CD4-positive, alpha-beta T cell treated with Interleukin-15 for 4 hours (primary cell): ENCODE measurements at regions not wholly inside any gene's neighbourhood (a gene's known extent, or its start where the extent isn't known, plus 50 kb on each side); places are given as distances from the start of the nearest gene placed in this dataset.

Experiments used
- DNase-seq: peaks from one replicate; pipeline ENCODE4 v3.0.0-alpha.2; 2020; ENCODE audit warnings: low spot score

DNA sequence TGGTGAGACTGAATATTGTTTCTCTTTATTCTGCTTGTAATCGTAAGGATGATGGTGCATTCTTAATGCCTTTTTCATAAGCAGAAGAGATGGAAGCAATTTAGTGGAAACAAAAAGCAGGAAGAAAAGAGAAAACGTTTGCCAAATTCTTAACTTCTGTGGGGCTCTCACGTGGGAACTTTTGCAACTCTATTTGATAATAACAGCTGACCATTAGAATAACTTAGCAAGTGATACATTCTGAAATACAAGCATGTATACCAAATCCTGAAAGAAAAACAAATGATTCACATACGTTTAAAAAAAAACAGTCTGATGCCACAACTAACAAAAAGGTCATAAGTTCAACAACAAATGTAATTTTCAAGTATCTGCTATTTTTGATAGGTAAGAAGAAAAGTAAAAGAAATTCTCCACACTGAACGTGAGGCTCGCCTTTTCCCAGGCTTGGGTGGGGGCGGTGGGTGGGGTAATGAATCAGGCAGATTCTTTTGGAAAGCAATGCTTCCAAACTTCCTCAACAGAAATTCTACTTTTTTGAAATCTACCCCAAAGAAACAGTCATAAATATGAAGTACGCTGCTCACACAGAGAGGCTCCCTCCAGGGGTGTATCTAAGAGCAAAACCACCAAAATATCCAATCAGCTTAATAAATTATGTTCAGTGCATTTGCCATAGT is 446.2 kb upstream of the MGMT start:
- no peak for DNase-seq

DNA sequence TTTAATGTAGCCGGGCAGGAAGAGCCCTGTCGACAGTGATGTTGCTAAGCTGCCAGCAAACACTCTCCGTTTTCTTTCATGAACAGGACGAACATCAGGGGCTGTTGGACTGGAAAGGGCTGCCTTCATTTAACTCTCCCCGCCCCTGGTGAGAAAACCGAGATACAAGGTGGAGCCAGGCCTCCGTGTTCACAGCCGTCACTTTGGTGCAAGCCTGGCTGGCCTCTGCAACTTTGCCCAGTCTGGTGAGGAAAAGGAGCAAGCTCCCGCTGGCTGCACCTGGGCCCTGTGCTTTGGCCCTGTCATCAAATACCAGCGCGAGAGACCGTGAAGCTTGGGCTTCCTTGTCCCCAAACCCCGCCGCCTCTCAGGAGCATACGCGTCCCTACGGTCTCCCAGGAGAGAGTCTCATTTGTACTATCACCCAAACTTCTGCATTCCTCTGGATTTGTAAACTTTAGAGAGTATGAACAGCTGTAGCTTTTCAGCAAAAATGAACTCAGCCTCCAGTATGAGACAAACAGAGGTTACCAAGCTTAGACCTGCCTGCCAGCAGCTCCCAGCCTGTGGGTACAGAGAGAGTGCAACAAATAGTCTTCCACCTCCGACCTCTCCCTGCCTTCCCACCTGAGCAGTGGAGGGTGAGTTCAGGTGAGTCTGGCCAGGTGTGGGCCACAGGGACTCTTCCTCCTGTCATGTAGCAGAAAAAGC is 445.3 kb upstream of the MGMT start:
- no peak for DNase-seq

GRCh38 chr10:129023082-129023481 is 444.0 kb upstream of the MGMT start:
- DNase-seq, result no peak

- DNase-seq, result no peak
Observed at GRCh38 chr10:129024046-129024445, 443.0 kb upstream of the MGMT start.

DNA sequence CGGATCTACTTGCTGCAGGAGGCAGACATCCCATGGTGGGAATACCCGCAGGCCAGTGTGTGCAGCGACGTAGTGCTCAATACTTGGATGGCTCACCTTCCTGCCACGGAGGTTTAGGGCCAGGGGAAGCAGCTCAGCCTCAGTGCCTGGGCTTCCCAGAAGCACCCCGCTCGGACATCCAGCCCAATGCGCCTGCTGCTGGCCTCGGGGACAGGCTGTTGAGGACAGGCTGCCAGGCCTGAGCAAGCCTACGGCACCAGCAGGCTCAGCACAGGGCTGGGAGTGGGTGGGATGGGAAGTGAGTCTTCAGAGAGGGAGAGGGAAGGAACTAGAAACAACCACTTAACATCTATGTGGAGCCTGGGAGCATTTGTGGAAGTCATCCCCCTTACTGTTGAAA is 441.3 kb upstream of the MGMT start:
- DNase-seq, result no peak

- DNase-seq, result no peak
Observed at GRCh38 chr10:129027906-129028305, 439.1 kb upstream of the MGMT start.

DNA sequence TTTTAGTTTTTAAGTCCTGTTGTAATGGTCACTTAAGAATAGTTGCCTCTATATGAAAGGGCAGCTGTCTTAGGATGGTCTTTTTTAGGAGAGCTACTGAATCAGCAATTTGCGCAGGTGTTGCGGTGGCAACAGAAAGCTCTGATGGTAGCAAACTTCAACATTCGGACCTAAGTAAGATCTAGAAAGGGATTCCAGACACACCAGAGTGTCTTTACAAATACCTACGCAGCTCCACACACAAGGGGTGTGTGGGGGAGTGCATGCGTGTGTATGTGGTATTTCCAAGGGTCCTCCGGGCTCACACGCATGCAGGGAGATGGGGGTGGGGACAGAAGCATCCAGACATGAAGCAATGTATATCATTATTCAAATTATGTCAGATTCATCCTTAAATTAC is 438.6 kb upstream of the MGMT start:
- no peak for DNase-seq

GRCh38 chr10:129029051-129029450 is 438.0 kb upstream of the MGMT start:
- no peak for DNase-seq

DNA sequence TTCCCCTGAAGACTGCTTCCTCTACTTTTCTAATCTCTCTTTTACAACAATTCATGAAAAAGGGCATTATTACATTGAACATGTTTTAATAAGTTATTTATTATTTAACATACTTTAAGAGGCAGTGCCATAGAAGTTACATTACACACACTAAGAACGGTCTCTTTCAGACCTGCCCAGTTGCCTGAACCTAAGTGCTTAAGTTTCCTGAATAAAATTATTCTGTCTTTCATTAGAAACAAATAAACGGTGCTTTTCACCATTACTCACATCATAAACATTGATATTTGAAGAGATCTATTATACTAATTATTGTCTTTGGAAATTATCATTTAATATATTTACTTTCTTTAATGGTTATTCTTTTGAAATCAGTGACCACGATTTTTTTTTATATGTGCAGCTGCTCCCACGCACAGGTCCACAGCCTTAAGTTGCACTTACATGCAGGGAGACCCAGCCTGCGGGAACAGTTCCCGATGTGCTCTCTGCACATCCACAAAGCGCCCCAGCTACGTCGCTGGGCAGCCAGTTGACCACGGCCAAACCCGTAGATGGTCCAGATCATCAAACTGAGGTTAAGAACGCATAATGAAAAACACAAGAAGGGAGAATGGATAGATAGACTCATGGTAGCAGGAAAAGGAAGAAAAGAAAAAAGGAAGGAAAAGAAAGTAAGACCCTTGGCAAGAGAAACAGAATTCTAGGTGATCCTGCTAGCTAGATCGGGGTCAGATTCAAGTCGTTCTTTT is 437.0 kb upstream of the MGMT start:
- DNase-seq, result no peak

GRCh38 chr10:129030603-129030895 is 436.5 kb upstream of the MGMT start:
- no peak for DNase-seq

- peak; percentile 24 for DNase-seq
Observed at GRCh38 chr10:129030996-129031843, 435.8 kb upstream of the MGMT start.

- no peak for DNase-seq
Observed at GRCh38 chr10:129031844-129032150, 435.2 kb upstream of the MGMT start.

DNA sequence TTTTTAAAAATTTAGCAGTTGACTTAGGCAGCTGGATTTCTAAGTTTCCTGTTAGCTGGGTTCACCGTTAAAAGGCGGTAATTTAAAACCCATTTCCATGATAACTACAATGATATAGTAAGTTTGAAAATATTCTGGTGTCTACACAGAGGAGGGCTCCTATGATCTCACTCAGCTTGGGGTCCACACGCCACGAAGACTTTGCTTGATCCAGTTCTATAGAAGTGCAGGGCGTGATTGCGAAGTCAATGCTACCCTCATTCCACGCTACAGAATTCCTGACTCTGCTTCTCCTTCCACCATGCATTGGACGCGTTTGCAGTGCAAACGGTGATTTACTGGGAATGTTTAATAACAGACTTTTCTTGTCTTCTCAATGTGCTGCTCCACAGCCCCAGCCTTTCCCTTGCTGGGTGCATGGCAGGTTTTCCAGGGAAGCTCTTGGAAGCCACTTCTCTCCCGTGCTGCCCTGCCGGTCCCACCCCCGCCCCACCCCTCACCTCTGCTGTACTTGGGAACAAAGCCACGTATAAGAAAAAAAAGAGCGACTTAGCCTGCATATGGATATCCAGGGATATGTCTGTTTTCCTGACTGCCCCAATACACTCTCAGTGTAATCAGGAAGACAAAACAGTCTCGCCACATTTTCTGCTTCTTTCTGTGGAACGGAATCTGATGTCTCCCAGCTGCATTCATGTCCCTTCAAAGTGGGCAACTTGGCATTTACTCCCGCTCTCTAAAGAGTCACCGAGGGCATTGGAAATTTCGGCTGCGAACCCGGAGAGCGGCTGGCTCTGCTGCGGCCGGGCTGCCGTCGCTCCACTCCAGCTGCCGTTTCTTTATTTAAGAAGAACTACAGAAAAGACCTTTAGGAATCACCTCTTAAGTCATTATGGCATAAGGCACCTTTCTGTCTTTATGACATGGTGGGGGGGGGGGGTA is 434.4 kb upstream of the MGMT start:
- DNase-seq, result no peak

- DNase-seq, result no peak
Observed at GRCh38 chr10:129033340-129033739, 433.7 kb upstream of the MGMT start.

DNA sequence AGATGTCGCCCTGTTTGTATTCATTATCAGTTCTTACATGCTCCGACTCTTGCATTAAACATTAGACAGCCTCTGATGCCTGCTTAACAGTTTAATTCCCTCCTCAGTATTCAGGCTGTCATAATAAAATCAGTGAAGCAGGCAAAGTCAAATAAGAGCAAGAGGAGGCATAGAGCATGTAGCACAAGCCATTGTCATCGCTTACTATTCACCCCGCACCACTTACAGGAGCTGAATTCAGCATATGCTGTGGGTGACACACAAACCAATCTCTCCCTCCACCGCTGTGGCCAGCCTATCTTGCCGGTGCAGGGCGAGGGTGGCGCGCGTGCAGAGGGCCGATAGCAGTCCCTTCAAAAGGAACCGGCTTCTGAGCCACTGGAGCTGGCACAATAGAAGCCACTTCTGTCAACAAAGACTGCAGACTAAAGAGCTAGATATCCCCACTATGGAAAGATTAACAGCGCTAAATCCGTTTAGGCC is 433.2 kb upstream of the MGMT start:
- DNase-seq, result no peak

DNA sequence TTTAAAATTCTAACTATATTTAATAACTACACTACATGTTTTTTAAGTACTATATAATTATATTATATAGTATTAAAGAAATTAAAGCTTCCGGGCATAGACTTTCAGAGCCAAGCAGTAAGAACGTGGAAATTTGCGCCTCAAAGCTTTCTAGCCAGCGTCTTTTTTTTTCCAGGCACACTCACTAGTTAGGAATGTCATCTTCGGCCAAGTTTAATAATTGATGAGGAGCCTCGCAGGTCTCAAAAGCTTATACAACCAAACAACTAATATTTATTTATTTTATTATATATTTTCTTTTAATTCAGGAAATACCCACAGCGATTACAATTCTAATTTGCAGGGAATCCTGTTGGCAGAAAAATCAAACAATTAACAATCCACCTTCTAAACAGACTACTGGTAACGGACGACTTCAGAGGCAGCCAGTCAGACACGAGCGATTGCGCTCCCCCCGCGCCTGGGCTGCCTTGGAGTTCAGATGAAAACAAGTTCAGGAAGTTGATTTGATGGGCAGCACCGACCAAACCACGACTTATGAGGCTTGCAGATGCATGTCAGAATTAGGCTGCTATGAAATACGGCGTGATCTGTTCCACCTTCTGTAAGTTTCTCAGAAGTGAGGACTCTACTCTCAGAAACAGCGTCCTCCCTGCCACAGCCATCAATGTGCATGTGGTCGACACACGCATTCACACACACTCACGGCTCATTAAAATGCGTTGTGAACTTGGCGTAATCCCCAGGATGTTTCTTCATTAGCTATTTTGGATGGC is 431.8 kb upstream of the MGMT start:
- DNase-seq, result peak; percentile 41

DNA sequence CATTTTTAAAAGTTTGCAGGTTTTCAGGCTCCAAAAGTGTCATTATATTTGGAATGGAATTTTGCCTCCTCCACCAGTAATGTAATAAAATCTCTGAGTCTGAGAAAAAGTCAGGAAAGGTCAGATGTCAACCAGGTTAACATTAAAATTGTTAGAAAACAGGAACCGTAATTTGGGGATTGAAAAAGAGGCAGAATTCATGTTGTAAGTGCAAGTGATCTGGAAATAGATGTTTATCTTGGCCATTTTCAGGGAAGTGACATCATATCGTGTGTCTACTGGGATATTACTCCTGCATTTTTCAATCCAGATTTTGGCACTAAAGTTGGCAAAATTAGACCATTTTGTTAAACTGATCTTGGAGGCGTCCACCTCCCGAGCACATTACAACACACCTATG is 428.5 kb upstream of the MGMT start:
- DNase-seq, result no peak

GRCh38 chr10:129039406-129040370 is 427.4 kb upstream of the MGMT start:
- no peak for DNase-seq

GRCh38 chr10:129040377-129040776 is 426.7 kb upstream of the MGMT start:
- DNase-seq, result no peak
